HG03108 (cell line): ENCODE measurements at regions not wholly inside any gene's neighbourhood (a gene's known extent, or its start where the extent isn't known, plus 50 kb on each side); places are given as distances from the start of the nearest gene placed in this dataset.

Source experiments
- ATAC-seq: cut with Tn5 transposase; IDR thresholded peaks from one replicate; pipeline ENCODE4 v1.9.1; 2021; ENCODE audit warnings: moderate library complexity; ENCODE audit not compliant: unreplicated experiment

DNA sequence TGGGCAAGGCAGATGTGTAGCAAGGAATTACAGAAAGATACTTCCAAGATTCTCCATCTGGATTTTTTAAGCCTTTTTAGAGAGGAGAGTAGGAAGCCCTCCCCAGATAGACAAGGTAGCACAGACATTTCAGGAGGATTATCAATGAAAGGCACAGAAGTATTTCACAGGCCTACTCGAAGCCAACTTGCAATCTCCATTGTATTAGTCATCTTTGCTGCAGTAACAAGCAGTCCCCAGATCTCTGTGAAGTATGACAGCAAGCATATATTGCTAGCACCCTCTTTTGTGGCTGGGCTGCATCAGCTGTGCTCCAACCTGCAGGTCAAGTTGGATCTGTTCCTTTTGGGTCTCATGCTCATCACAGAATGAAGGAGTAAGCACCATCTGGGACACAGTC, 101.6 kb downstream of the MAF start:
- no peak for ATAC-seq

DNA sequence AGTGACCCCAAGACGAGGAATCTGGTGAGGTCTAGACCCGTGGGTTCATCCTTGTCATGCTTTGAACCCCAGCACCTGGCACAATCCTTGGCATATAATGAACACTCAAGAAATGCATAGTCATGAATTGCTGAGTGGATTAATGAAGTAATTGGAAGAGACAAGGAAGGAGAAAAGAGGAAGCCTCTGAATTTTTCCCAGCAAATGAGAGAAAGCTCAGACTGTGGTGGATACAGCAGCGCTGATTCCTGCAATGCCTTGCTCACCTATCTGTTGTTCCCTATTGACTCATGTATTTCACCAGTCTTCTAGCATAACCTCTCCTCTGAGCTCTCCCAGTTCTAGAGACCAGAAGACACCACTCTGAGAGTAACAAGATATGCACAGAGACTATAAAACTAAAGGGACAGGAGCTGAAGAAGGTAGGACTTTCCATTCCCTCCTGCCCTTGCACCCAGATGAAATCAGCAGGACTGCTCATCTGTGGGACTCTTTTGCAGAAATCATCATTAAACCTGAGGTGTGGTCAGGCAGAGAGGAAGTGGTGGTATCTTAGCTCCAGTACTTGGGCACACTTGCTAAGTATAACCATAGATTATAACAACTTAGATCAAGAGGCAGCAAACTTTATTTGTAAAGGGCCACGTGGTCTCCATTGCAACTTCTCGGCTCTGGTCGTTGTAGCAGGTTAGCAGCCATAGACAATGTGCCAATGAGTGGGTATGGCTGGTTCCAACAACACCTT, 102.8 kb downstream of the MAF start:
- ATAC-seq: no peak

DNA sequence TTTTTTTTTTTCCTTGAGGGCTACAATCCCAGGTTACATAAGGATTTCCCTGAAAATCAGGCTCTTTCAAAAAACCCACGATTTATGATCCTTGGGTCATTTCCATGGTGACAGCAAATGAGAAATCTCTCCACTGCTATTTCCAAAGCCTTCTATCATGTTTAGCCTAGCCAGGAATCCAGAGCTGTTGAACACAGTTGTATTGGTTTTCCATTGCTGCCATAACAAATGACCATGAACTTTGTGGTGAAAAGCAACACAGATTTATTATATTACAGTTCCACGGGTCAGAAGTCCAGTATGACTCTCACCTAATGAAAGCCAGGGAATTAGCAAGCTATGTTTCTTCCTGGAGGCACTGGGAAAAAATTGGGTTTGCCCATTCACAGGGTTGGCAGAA, 106.6 kb downstream of the MAF start:
- ATAC-seq: no peak

DNA sequence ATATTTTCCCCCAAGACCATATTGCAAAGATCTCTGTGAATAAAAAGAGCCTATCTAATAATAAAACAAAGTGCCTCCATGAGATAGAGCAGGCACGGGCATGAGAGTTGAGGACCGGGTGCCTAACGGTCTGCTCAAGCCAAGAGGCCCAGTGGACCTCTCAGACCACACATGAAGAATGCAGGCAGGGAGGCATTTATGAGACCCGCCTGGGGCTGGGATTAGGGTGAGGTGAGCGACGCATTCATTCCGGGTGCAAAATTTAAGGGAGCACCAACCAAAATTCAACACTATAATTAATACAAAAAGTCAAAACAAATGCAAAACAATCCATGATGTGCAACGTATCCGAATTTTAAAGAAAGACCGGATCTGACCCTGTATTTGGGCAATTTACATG, 108.5 kb downstream of the MAF start:
- ATAC-seq: no peak

DNA sequence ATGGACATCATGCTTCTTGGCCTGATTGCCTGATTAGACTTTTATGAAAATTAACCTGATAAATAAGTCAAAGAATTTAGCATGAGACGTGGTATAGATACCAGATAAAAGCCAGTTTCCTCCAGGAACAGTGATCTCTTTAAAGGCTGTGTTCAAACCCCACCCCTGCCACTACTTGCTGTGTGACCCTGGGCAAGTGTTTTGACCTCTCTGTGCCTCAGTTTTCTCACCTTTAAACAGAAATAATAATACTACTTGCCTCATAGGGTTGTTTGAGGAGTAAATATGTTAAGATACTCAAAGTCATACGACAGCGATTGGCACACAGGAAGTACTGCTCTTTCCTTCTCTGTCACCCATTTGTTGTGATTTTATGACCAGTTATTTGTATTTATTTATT, 115.5 kb downstream of the MAF start:
- no peak for ATAC-seq

DNA sequence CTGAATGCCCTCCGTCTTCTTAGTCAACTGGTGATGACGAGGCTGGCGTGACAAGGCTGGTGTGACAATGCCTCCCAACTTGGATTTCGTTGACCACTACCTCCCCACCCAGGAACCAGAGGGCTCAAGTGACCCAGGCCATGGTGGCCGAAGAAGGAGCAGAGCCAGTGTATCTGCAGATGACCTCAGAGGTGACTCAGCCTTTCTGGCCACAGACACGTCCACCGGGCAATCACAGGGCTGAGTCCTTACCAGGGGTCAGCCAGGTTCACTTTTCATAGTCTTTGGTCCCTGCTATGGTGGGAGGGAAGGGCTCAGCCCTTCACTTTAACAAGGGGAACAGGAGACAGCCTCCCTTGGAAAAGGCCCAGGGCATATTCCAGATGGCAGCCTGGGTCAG, 116.3 kb downstream of the MAF start:
- no peak for ATAC-seq

DNA sequence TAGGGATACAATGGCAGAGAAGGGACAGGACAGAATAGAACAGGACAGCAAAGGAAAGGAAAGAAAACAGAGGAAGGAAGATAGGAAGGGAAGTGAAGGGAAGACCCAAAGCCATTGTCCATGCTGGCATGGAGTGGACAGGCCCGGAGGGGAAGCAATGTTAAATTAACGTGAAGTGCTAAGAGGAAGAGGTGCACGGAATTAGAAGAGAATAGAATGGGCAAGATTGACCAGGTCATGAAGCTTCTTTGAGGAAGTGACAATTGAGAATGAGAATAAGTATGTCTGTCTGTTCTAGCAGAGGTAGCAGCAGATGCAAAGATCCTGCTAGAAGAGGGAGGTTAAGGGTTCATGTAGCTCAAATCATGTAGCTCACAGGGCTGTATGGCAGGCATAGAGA, 117.2 kb downstream of the MAF start:
- ATAC-seq: no peak

DNA sequence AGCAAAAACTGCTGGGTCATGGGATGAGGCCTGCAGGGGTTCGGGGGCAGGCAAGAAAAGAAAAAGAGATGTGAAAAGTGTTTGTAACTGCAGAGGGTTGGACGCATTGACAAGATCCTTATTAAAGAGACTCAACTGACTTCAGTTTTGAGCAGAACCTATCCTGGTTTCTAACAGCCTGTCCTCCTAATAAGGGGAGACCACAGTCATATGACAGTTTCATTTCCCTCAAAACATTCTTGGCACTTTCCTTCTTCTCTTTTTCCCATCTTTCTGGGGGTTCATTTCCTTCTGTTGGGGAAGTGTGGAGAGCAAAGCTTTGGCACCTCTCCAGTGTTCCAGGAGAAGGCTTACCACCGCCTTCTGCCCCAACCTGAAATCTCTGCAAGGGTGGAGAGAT, 118.5 kb downstream of the MAF start:
- ATAC-seq: no peak

DNA sequence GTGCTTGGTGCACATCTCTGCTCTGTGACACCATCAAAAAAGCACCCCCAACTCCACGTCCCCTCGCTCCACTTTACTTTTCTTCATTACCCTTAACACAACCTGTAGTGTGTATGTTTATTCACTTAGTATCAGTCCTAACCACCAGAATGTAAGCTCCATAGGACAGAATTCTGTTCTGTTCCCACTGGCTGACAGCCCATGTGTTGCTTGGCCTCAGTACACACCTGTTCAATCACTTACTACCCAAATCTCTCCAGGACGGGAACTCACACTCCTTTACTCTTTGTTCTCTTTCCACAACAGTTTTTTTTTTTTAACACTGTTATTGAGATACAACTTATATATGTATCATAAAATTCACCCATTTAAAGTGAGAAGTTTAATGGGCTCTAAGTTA, 119.6 kb downstream of the MAF start:
- ATAC-seq: no peak

DNA sequence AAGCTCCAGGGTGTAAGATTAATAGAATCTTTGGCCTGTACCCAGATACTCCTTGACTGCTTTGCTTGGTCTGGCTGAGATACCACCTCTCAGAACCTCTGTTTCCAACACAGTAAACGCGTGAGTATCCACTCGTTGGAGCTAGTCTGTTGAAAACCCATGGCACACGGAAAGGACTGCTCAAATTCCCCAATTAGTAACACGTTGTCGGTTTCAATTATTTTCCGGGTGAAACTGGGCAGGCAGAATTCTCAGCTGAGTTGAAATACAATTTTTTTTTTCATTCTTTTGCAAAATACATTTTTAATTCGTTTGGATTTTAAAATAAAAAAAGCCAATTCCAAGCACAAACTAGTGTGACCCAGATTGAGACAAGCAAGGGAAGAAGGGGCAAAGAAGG, 120.5 kb downstream of the MAF start:
- ATAC-seq: no peak

DNA sequence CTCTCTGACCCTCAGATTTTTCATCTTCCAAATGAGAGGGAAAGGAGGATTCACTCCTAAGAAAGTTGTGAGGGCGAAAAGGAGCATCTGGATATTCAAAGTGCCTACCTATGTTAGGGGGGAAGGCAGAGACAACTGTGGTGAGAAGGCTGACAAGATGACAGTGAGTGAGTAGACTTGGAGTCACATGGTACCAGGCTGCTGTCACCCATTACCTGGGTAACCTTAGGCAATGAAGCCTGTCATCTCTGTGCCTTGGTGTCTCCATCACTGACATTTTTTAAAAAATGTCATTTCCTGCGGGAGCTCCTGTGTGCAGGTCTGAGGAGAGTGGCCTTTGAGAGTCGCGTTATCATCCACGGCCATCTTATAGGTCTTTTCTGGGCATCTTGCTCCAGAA, 124.0 kb downstream of the MAF start:
- ATAC-seq: no peak

DNA sequence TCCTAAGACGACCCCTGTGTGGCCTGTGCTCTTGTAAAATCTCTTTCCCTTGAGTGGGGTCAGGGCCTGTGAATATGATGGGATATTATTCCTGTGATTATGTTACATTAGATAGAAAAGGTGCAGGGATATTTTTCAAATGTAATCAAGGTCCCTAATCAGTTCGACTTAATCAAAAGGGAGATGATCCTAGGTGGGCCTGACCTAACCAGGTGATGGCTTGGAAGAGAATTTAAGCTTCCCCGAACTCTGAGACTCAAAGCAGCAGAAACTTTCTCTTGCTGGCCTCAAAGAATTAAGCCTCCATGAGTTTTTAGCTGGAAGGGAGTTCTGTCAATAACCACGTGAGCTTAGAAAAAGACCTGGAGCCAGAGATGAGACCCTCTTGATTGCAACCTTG, 124.7 kb downstream of the MAF start:
- ATAC-seq: no peak

DNA sequence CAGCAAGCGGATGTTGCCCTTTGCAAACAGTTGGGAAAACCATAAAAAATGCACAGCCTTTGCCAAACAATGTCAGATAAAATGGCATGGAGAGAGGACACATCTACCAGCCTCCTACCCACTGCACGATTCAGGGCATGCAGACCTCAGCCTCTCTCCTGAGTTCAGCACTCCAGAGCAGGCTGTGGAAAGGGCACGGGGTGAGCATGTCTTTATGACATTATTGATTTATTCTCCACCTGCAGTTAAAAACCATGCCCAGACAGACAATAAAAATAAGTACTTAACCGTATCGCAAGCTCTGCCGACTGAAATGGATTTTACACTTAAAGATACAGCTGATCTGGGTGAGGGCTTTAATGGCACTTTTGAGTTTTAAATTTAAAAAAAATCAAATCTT, 127.1 kb downstream of the MAF start:
- no peak for ATAC-seq

DNA sequence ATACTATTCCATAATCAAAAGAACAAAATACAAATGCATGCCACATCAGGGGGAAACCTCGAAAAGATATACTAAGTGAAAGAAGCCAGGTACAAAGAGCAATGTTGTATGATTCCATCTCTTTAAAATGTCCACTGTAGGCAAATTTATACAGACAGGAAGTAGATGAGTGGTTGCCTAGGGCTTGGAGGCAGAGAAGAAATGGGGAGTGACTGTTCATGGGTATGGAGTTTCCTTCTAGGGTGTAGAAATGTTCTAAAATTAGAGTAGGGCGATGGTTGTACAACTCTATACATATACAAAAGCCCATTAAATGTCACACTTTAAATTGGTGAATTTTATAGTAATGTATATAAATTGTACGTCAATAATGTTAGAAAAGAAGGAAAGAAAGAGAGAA, 128.1 kb downstream of the MAF start:
- ATAC-seq: no peak

DNA sequence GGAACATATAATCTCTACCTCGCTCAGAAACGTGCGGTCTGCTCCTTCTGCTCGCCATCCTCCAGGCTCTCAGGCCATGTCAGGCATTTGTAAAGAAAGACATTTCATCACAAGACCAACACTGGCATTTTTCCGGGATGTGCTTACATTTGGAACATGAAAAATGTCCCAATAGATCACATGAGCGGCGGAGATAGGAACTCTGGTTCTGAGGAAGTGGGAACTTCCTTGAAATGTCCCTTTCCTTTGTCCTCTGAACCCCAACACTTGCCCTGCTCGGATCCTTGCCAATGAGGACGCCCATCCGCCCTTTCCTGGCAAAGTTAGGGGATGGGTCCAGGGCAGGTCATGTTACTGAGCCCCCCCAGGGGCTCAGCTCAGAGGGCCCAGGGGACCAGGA, 130.5 kb downstream of the MAF start:
- ATAC-seq: no peak

DNA sequence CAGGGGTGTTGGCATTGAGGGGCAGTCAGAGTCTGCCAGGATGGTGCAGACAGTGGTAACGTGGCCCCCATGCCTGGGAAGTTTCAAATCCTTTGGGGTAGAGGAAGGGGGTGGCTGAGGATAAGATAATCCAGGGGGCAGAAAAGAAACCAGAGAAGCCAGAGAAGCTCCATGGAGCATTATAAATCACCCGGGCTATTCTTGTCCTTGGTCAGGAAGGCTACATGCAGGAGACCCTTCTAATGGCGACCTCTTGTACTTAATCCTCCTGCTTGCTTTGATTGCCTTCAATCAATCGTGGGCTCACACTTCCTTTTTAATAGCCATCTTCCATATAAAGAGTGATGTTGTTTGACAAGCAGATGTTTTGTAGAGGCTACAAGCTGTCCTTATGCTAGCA, 131.9 kb downstream of the MAF start:
- ATAC-seq: no peak

DNA sequence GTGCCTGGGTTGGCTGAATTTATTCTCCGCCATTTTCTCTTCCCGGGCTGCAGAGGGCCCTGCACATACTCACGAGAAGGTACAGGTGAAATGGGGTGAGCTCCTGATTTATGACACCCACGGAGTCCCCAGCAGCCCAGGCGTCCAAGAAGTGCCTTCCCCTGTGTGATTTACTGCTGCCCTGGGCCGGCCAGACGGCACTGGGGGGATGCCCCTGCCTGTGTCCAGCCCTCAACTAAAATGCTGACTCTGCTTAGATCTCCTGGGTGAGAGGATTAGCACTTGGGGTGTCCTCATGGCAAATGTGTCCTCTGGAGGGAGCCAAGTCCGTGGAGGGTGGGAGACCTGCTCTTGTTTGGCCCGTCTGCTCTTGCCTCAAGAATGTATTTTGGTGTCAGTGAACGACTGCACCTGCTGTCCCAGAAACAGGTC, 132.4 kb downstream of the MAF start:
- ATAC-seq: no peak

DNA sequence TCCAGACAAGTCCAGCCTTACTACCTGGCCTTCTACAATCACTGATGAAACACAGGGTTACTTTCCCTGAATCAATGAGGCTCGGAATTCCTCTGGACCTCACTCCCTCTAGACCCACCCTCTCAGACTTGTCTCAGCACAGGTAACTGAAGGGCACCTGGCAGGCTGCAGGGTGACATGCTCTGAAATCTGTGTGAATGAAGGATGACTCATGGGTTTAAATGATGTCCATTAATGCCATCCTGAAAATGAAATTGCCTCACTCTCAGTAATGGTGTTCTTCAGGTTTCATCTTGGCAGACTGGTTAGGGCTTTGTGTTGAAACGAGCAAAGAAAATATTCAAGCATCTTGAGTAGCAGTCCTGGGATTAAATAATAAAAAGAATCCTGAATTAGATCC, 134.4 kb downstream of the MAF start:
- ATAC-seq: no peak

DNA sequence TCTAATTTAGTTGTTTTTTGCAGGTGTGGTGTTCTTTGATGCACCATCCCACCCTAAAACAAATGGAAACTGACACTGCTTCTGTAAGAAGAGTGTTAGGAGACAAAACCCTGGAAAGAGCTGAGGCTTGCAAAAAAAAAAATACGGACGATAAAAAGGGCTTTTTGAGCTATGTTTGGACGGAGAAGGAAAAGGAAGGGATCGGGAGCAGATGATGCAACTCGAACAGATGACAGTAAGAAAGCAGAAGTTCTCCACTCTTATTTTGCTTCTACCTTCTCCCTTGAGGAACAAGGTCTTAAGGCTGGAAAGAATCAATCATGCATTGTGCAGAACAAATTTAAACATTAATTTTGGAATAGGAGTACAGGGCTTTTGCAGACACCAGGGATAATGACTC, 136.7 kb downstream of the MAF start:
- ATAC-seq: no peak

DNA sequence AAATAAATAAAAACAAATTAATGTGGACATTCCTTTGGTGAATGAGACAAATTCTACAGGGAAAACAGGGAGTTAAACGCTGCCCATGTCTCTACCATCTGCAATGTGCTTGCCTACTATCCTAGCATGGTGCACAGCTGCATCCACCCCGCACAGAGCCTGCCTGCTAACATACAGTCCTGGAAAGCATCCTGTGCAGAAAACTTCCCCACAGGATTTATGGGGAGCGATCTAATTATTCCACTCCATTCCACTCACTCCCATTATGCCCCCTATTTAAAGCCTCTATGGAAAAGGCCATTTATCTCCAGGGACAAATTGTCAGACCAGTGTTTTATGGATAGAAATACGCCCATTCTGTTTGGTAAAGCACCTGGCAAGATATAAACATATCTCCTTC, 144.5 kb downstream of the MAF start:
- no peak for ATAC-seq

DNA sequence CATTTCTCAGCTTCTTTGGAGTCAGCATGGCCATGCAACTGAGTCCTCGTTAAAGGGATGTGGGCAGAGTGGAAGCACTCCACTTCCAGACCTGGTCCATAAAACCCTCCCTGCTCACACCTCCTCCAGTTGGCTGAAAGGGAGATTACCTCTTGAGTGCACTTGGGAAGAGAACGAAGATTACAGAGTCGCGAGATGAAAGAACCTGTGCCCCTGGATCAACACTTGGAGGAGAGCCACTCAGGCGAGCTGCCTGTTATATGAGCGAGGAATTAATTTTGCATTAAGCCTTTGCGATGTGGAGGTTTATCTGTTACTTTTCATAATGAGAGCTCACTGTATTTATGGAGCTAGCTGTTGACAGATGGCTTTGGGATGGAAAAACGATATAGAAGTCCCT, 147.9 kb downstream of the MAF start:
- ATAC-seq: no peak

DNA sequence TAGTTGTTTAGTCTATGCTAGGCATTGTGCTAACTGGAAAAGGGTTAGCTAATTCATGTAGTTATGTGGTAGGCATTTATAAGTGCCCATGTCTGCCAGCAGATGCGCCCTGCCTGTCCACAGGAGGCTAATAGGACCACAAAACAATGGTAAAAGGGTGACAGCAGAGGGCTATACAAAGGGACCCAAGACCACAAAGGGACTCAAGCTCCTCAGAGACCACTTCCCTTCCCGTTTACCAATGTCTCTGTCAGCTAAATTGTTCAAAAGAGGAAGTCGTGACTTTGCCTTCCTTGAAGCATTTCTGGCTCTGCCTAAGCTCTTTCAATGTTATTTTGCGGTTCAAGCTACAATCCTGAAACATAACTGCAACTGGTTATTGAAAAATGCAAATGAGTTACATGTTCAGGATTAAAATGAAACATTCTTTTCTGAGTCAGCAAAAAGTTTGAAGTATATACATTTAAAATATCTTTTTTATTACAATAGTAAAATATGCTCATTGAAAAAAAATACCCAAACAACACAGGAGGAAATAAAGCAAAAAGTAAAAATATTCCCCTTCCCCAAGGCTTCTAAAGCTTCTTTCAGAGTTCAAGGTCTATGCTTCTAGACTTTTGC, 149.2 kb downstream of the MAF start:
- no peak for ATAC-seq

DNA sequence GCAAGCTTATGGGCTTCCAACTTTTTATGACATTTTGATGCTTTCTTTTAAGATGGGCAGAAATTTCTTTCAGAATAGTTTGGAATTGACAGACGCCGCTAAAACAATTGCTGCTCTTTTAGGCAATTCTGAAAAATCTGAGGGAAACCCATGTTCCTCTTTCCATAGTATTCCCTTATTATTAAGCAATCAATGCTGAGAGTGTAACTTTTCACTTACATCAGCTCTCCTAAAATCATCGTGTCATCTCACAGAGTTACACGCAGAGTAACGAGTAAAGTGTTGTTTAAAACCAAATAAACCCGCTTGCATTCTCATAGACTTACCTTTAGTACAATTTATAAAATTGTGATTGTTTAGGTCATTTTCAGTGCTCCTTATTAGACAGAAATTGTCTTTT, 150.6 kb downstream of the MAF start:
- no peak for ATAC-seq
